Stimulated activated CD8-positive, alpha-beta memory T cell treated with anti-CD3 and anti-CD28 coated beads, Interleukin-4, amount 100 ng/mL, for 1 hour (primary cell): ENCODE measurements at regions not wholly inside any gene's neighbourhood (a gene's known extent, or its start where the extent isn't known, plus 50 kb on each side); places are given as distances from the start of the nearest gene placed in this dataset.
"Not testable (repeated sequence)": the region's sequence is repeated elsewhere in the genome, so short reads cannot be mapped to it uniquely, and the experiment has no call there.

Source experiments
- DNase-seq, 2 donors: peaks; one replicate each; pipeline ENCODE4 v3.0.0-alpha.2; 2020; ENCODE audit warnings: low read depth in 2 of 2, low spot score in 1 of 2

DNA sequence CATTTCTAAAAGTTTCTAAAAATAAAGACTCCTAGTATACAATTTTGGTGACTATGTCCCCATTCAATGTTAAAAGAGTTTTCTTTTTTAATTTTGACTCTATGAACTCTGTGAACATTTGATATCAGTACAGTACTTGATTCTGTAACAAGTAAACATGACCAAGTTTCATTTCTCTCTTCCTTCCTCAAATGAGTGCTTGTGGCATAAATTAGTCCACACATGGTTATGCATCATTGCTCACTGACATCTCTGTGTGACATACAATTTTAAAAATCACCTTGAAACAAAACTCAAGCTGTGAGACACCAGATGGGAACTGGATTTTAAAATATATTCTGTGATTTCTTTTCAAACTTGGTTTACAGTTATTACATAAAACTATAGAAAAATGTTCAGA lies 253.9 kb upstream of the MDGA2 start:
- no peak for DNase-seq

DNA sequence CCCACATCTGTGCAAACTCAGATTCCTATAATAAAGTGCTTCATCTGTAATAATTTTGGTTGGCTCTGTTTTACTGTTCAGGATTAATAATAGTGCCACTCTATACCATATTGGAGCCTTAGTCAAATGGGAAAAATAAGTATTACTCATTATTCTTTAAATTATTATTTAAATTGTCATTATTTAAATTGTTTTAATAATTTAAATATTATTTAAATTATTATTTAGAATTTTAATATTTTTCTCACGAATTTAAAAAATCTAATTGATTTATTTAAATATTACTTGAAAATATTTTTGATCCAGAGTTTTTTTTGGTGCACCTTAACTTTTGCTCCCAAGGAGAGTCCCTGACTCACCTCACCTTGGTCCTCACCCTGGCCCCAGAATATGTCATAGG lies 245.7 kb upstream of the MDGA2 start:
- DNase-seq, result no peak

- no peak for DNase-seq
Observed at GRCh38 chr14:47919997-47920396, 244.6 kb upstream of the MDGA2 start.

GRCh38 chr14:47919334-47919846 lies 244.0 kb upstream of the MDGA2 start:
- no peak for DNase-seq

- no peak for DNase-seq
Observed at GRCh38 chr14:47917344-47917954, 242.0 kb upstream of the MDGA2 start.

DNA sequence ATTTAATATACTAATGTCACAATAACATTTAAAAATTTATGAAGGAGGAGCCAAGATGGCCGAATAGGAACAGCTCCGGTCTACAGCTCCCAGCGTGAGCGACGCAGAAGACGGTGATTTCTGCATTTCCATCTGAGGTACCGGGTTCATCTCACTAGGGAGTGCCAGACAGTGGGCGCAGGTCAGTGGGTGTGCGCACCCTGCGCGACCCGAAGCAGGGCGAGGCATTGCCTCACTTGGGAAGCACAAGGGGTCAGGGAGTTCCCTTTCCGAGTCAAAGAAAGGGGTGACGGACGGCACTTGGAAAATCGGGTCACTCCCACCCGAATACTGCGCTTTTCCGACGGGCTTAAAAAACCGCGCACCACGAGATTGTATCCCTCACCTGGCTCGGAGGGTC lies 225.7 kb upstream of the MDGA2 start:
- not testable (repeated sequence) for DNase-seq

GRCh38 chr14:47899685-47900084 lies 224.3 kb upstream of the MDGA2 start:
- no peak for DNase-seq

- DNase-seq, result no peak
Observed at GRCh38 chr14:47874350-47874749, 198.9 kb upstream of the MDGA2 start.

- DNase-seq, result no peak
Observed at GRCh38 chr14:47872588-47872987, 197.2 kb upstream of the MDGA2 start.

DNA sequence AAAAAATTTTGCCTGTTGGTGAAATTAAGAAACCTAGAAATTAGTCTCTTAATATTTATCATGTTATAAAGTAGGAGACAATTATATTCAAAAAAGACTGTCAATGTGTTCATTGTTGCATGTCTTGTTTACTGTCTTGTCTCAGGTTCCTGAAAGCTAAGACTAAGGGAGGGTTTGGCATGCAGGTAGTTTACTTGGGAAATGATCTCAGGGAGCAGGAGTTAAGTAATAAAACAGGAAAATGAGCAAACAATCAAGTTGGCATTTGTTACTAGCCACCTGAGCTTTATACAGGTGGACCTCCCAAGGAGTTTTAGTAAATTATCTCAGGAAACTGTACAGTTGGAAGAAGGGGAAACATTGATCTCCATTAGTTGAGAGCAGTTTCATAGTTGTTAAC lies 188.0 kb upstream of the MDGA2 start:
- no peak for DNase-seq

GRCh38 chr14:47857646-47858045 lies 182.2 kb upstream of the MDGA2 start:
- DNase-seq, result no peak

- DNase-seq, result no peak
Observed at GRCh38 chr14:47852278-47852677, 176.9 kb upstream of the MDGA2 start.

DNA sequence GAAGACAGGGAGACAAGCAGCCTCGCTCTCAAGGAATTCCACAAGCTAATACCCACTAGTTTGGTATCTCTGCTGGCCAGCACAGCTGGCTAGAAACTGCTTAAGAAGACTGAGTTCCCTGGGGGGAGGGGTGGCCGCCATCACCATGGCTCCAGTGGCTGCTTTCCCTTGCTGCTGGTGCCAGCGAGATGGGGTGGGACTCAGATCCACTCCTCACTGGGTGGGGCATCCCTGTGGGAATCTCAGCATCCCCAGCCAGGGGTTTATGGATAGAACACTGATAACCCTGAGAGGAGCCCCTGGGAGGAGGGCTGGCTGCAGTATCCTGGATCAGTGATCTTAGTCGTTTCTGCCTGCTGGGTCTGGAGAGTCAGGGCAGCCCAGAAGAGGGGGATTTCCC lies 170.6 kb upstream of the MDGA2 start:
- DNase-seq, result no peak

- no peak for DNase-seq
Observed at GRCh38 chr14:47843236-47843635, 167.8 kb upstream of the MDGA2 start.

DNA sequence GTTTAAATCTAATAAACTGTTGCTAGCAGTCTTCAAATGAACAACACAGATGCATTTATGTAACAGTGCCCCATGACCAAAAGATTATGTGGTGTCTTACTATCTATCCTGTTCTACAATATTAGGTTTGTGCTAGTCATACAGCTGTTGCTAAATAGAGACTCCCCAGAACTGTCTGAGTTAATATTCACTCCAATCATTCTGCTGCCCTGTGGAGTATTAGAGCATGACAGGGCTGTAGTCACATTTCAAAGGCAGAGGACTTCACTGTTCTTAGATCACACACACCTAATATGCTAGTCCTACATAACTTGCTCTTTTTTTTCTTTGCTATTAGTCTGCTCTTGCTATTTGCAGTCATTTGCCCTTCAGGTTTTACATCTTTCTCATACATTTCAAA lies 157.6 kb upstream of the MDGA2 start:
- no peak for DNase-seq

- DNase-seq, result no peak
Observed at GRCh38 chr14:47826809-47827208, 151.4 kb upstream of the MDGA2 start.

GRCh38 chr14:47822326-47822725 lies 146.9 kb upstream of the MDGA2 start:
- DNase-seq, result no peak

DNA sequence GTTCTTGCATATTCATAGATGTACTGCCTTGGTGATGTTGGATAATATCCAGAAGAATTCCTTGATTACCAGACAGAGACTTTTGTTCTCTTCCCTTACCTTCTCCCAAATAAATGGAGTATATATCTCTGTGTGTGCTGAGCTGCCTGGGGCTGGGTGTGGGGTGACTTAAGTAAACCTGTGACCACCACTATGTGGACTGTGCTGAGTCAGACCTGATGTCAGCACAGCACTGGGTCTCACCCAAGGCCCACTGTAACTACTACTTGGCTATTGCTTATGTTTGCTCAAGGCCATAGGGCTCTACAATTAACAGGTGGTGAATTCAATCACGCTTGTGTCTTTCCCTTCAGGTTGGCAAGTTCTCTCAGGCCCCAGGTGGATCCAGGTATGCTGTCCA lies 145.7 kb upstream of the MDGA2 start:
- DNase-seq, result no peak

DNA sequence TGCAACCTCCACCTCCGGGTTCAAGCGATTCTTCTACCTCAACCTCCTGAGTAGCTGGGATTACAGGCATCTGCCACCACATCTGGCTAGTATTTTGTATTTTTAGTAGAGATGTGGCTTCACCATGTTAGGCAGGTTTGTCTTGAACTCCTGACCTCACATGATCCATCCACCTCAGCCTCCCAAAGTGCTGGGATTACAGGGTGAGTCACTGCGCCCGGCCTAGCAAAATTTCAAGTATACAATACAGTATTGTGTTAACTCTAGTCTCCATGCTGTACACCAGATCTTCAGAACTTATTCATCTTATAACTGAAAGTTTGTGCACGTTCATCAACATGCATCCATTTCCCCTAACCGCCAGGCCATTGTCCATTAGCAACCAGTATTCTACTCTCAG lies 115.1 kb upstream of the MDGA2 start:
- DNase-seq, result no peak

- DNase-seq, result no peak
Observed at GRCh38 chr14:47785058-47785457, 109.7 kb upstream of the MDGA2 start.

DNA sequence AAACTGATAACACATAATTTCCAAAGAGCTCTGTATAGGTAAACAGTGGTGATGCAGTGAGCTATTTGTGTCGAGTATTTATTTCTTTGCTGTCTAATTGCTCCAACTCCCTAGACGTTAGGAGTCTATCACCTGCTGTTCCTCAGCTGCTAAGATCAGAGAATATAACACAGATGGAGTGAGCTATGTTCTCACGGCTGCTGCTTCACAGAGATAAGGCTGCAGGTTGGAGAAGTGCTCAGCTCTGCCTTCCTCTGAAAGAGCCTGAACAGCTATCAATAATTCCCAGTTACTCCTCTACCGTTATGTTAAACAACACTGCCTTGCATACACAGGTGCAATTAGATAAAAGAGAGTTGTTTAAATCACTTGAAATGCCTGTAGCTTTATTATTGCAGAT lies 103.2 kb upstream of the MDGA2 start:
- no peak for DNase-seq

- DNase-seq, result no peak
Observed at GRCh38 chr14:47772652-47773051, 97.2 kb upstream of the MDGA2 start.

- DNase-seq, result no peak
Observed at GRCh38 chr14:47763188-47763854, 87.9 kb upstream of the MDGA2 start.
